HG03045 (cell line): ENCODE measurements at regions not wholly inside any gene's neighbourhood (a gene's known extent, or its start where the extent isn't known, plus 50 kb on each side); places are given as distances from the start of the nearest gene placed in this dataset.

Source experiments
- ATAC-seq: cut with Tn5 transposase; IDR thresholded peaks from one replicate; pipeline ENCODE4 v1.9.1; 2021; ENCODE audit warnings: mild to moderate bottlenecking, moderate library complexity; ENCODE audit not compliant: unreplicated experiment

GRCh38 chr20:24862606-24863005 is 86.5 kb upstream of the CST7 start:
- ATAC-seq = no peak

GRCh38 chr20:24863356-24863755 is 85.7 kb upstream of the CST7 start:
- ATAC-seq = no peak

GRCh38 chr20:24866008-24866407 is 83.1 kb upstream of the CST7 start:
- ATAC-seq = no peak

GRCh38 chr20:24866742-24867141 is 82.3 kb upstream of the CST7 start:
- ATAC-seq = no peak

GRCh38 chr20:24867556-24867955 is 81.5 kb upstream of the CST7 start:
- no peak for ATAC-seq

- no peak for ATAC-seq
These were observed 80.6 kb upstream of the CST7 start for GRCh38 chr20:24868396-24868927.

GRCh38 chr20:24868959-24869358 is 80.1 kb upstream of the CST7 start:
- no peak for ATAC-seq

GRCh38 chr20:24870057-24870456 is 79.0 kb upstream of the CST7 start:
- ATAC-seq = no peak

GRCh38 chr20:24870881-24871280 is 78.2 kb upstream of the CST7 start:
- ATAC-seq = no peak

- no peak for ATAC-seq
These were observed 77.4 kb upstream of the CST7 start for GRCh38 chr20:24871480-24872213.

- ATAC-seq = no peak
These were observed 76.6 kb upstream of the CST7 start for GRCh38 chr20:24872291-24873024.

GRCh38 chr20:24873025-24873620 is 75.9 kb upstream of the CST7 start:
- no peak for ATAC-seq

GRCh38 chr20:24875078-24875477 is 74.0 kb upstream of the CST7 start:
- no peak for ATAC-seq

GRCh38 chr20:24877652-24878051 is 71.4 kb upstream of the CST7 start:
- no peak for ATAC-seq

- ATAC-seq = no peak
These were observed 70.4 kb upstream of the CST7 start for GRCh38 chr20:24878657-24879056.

- no peak for ATAC-seq
These were observed 69.2 kb upstream of the CST7 start for GRCh38 chr20:24879875-24880274.

- ATAC-seq = no peak
These were observed 68.7 kb upstream of the CST7 start for GRCh38 chr20:24880356-24880755.

GRCh38 chr20:24890286-24890685 is 58.8 kb upstream of the CST7 start:
- ATAC-seq = no peak

GRCh38 chr20:24891546-24892393 is 57.3 kb upstream of the CST7 start:
- no peak for ATAC-seq

- ATAC-seq = no peak
These were observed 56.5 kb upstream of the CST7 start for GRCh38 chr20:24892522-24892921.

- ATAC-seq = no peak
These were observed 56.1 kb upstream of the CST7 start for GRCh38 chr20:24892931-24893330.
